ENCODE measurements at regions not wholly inside any gene's neighbourhood (a gene's known extent, or its start where the extent isn't known, plus 50 kb on each side); places are given as distances from the start of the nearest gene placed in this dataset.

DNA sequence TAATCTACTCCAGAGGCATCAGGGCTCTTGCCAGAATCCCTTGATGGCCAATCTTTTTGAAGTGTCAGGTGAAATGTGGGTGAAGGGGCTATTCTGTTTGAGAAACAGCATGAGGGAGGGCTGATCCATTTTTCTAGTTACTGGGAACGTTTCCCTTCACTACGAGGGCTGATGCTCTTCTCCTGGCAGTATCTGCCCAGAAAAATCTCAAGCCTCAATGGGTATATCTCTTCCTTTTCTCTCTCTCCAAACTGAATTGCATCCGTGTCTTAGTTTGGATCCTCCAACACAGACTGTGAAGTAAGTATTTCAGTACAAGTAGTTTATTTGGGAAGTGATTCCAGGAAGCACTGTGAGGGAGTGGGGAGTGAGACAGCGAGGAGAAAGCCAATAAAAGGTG, 113.0 kb upstream of the NAV2 start:
- TF ChIP-seq POLR2A (IDR thresholded peaks at IDR 0.05), result no peak
- TF ChIP-seq, protein P1, sequence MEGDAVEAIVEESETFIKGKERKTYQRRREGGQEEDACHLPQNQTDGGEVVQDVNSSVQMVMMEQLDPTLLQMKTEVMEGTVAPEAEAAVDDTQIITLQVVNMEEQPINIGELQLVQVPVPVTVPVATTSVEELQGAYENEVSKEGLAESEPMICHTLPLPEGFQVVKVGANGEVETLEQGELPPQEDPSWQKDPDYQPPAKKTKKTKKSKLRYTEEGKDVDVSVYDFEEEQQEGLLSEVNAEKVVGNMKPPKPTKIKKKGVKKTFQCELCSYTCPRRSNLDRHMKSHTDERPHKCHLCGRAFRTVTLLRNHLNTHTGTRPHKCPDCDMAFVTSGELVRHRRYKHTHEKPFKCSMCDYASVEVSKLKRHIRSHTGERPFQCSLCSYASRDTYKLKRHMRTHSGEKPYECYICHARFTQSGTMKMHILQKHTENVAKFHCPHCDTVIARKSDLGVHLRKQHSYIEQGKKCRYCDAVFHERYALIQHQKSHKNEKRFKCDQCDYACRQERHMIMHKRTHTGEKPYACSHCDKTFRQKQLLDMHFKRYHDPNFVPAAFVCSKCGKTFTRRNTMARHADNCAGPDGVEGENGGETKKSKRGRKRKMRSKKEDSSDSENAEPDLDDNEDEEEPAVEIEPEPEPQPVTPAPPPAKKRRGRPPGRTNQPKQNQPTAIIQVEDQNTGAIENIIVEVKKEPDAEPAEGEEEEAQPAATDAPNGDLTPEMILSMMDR (IDR thresholded peaks at IDR 0.05), result no peak
- DNase-seq, result no peak
- intact Hi-C loops (cut with DNase I), result no loop called here
- no peak overlapping the region for H3K4me3 ChIP-seq
- no peak overlapping the region for H3K27ac ChIP-seq
- no peaks in the 10 kb centered on the region for H3K9me3 ChIP-seq (replicated peaks in 1 of 3)
- no peaks in the 10 kb centered on the region for H3K36me3 ChIP-seq (replicated peaks in 1 of 2)
- H3K27me3 ChIP-seq, result no peaks in the 10 kb centered on the region
- 65 to 73% (median 69%) methylated on average over 4 of the region's 4 CpGs for WGBS, 4 donors
- peaks cover 0 to 21% of the 10 kb centered on the region in 2 donors for H3K4me1 ChIP-seq (replicated peaks in 1 of 2)

GRCh38 chr11:19598876-19599486, 113.7 kb upstream of the NAV2 start:
- H3K27ac ChIP-seq, result no peak overlapping the region
- intact Hi-C loops (cut with DNase I), result no loop called here
- no peak for DNase-seq
- H3K4me1 ChIP-seq (replicated peaks in 1 of 2), result peaks cover 0 to 21% of the 10 kb centered on the region in 2 donors
- H3K36me3 ChIP-seq (replicated peaks in 1 of 2), result no peaks in the 10 kb centered on the region
- H3K27me3 ChIP-seq, result no peaks in the 10 kb centered on the region
- WGBS, 4 donors, result 75 to 86% (median 84%) methylated on average over 4 of the region's 4 CpGs
- H3K9me3 ChIP-seq (replicated peaks in 1 of 3), result no peaks in the 10 kb centered on the region
- TF ChIP-seq POLR2A (IDR thresholded peaks at IDR 0.05), result no peak
- TF ChIP-seq, protein P1 (IDR thresholded peaks at IDR 0.05), result no peak
- no peak overlapping the region for H3K4me3 ChIP-seq

GRCh38 chr11:19598456-19598855, 114.2 kb upstream of the NAV2 start:
- 52 to 59% (median 58%) methylated on average over 3 of the region's 3 CpGs for WGBS, 4 donors
- TF ChIP-seq POLR2A (IDR thresholded peaks at IDR 0.05), result no peak
- TF ChIP-seq, protein P1 (IDR thresholded peaks at IDR 0.05), result no peak
- Histone ChIP-seq H3K27me3 (no peaks in the 10 kb centered on the region), H3K4me1 (replicated peaks in 1 of 2) (peaks cover 0 to 21% of the 10 kb centered on the region in 2 donors), H3K9me3 (replicated peaks in 1 of 3) (no peaks in the 10 kb centered on the region), H3K4me3 (no peak overlapping the region), H3K36me3 (replicated peaks in 1 of 2) (no peaks in the 10 kb centered on the region), H3K27ac (no peak overlapping the region)
- no peak for DNase-seq
- intact Hi-C loops (cut with DNase I), result no loop called here

DNA sequence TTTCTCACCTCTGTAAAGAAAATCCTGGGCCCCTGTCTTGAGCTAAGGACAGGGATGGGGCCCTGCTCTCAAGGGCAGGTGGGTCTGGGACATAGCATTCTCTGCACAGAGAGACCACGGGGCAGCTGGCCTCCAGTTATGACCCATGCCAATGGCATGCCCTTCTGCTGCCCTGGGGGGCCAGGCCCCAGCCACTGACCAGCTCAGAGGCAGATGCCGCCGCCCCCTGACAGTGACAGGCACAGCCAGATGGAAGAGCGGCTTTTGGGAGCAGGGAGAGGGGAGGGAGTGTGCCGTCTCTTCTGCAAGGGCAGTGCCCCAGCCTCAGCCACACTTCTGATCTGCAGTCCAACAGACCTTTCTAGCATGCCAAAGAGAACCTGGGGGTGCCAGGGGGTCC, 114.8 kb upstream of the NAV2 start:
- H3K36me3 ChIP-seq (replicated peaks in 1 of 2), result no peaks in the 10 kb centered on the region
- no peaks in the 10 kb centered on the region for H3K9me3 ChIP-seq (replicated peaks in 1 of 3)
- H3K4me1 ChIP-seq (replicated peaks in 1 of 2), result peaks cover 0 to 21% of the 10 kb centered on the region in 2 donors
- H3K27ac ChIP-seq, result no peak overlapping the region
- 85 to 91% (median 87%) methylated on average over 5 of the region's 5 CpGs for WGBS, 4 donors
- H3K27me3 ChIP-seq, result no peaks in the 10 kb centered on the region
- intact Hi-C loops (cut with DNase I), result no loop called here
- no peak overlapping the region for H3K4me3 ChIP-seq
- no peak for DNase-seq
- TF ChIP-seq, protein P1 (IDR thresholded peaks at IDR 0.05), result no peak
- no peak for TF ChIP-seq POLR2A (IDR thresholded peaks at IDR 0.05)

Measured in adrenal gland (tissue), 9 donors.